GM19372 (cell line): ENCODE measurements at regions not wholly inside any gene's neighbourhood (a gene's known extent, or its start where the extent isn't known, plus 50 kb on each side); places are given as distances from the start of the nearest gene placed in this dataset.
"Not testable (repeated sequence)": the region's sequence is repeated elsewhere in the genome, so short reads cannot be mapped to it uniquely, and the experiment has no call there.

Experiments used
- ATAC-seq: cut with Tn5 transposase; IDR thresholded peaks from one replicate; pipeline ENCODE4 v1.9.1; 2021; ENCODE audit warnings: mild to moderate bottlenecking, low read depth, moderate library complexity; ENCODE audit not compliant: unreplicated experiment

- ATAC-seq = not testable (repeated sequence)
Observed at GRCh38 chr13:107596306-107596705, 619.0 kb downstream of the LIG4 start.

- no peak for ATAC-seq
Observed at GRCh38 chr13:107590556-107590955, 624.8 kb downstream of the LIG4 start.

- ATAC-seq = no peak
Observed at GRCh38 chr13:107587681-107588080, 627.7 kb downstream of the LIG4 start.

GRCh38 chr13:107586216-107586615, 629.1 kb downstream of the LIG4 start:
- no peak for ATAC-seq

GRCh38 chr13:107585469-107586180, 629.7 kb downstream of the LIG4 start:
- ATAC-seq = no peak

GRCh38 chr13:107582171-107582570, 633.2 kb downstream of the LIG4 start:
- no peak for ATAC-seq

GRCh38 chr13:107580741-107581412, 634.5 kb downstream of the LIG4 start:
- no peak for ATAC-seq

GRCh38 chr13:107576430-107576829, 638.9 kb downstream of the LIG4 start:
- no peak for ATAC-seq

- ATAC-seq = no peak
Observed at GRCh38 chr13:107574517-107575210, 640.7 kb downstream of the LIG4 start.

GRCh38 chr13:107573184-107573583, 642.2 kb downstream of the LIG4 start:
- no peak for ATAC-seq

- ATAC-seq = no peak
Observed at GRCh38 chr13:107572156-107572555, 643.2 kb downstream of the LIG4 start.

- ATAC-seq = no peak
Observed at GRCh38 chr13:107568181-107568580, 647.2 kb downstream of the LIG4 start.

- ATAC-seq = no peak
Observed at GRCh38 chr13:107563099-107563925, 652.0 kb downstream of the LIG4 start.

GRCh38 chr13:107562203-107562602, 653.1 kb downstream of the LIG4 start:
- ATAC-seq = no peak

- no peak for ATAC-seq
Observed at GRCh38 chr13:107554460-107554859, 660.9 kb downstream of the LIG4 start.

GRCh38 chr13:107553838-107554237, 661.5 kb downstream of the LIG4 start:
- no peak for ATAC-seq

GRCh38 chr13:107551521-107551920, 663.8 kb downstream of the LIG4 start:
- ATAC-seq = no peak

GRCh38 chr13:107548338-107548737, 667.0 kb downstream of the LIG4 start:
- ATAC-seq = no peak

- ATAC-seq = no peak
Observed at GRCh38 chr13:107545946-107546502, 669.3 kb downstream of the LIG4 start.

GRCh38 chr13:107534548-107534947, 680.8 kb downstream of the LIG4 start:
- ATAC-seq = no peak
